Sigmoid colon (tissue), 4 donors: ENCODE measurements at regions not wholly inside any gene's neighbourhood (a gene's known extent, or its start where the extent isn't known, plus 50 kb on each side); places are given as distances from the start of the nearest gene placed in this dataset.

Experiments used
- CTCF ChIP-seq, 4 experiments: fragments of 450-650 bp in 3 of 4; fragments of 200-600 bp in 1 of 4; IDR thresholded peaks; one replicate each; pipeline ENCODE4 v1.5.1; 2016 to 2019; ENCODE audit warnings: antibody characterized with exemption in 4 of 4, mild to moderate bottlenecking in 3 of 4, moderate library complexity in 2 of 4
- POLR2A ChIP-seq, 2 donors: fragments of 450-650 bp; IDR thresholded peaks; one replicate each; pipeline ENCODE4 v1.6.1; 2016; ENCODE audit warnings: antibody characterized with exemption in 2 of 2, mild to moderate bottlenecking in 2 of 2, moderate library complexity in 2 of 2
- POLR2AphosphoS5 ChIP-seq, 4 donors: sonication (generic); formaldehyde crosslinking; IDR thresholded peaks; one replicate each; pipeline ENCODE4 v1.6.1; 2017; ENCODE audit warnings: antibody characterized with exemption in 4 of 4

GRCh38 chr18:10261344-10262276 lies 192.8 kb upstream of the APCDD1 start:
- no peak for TF ChIP-seq CTCF (IDR thresholded peaks at IDR 0.05)
- no peak for TF ChIP-seq POLR2A (IDR thresholded peaks at IDR 0.05)
- TF ChIP-seq POLR2AphosphoS5 (IDR thresholded peaks at IDR 0.05): no peak
